H1 (cell line): ENCODE measurements at regions not wholly inside any gene's neighbourhood (a gene's known extent, or its start where the extent isn't known, plus 50 kb on each side); places are given as distances from the start of the nearest gene placed in this dataset.

Source experiments
- EP300 ChIP-seq, 2 experiments: IDR thresholded peaks; 1 replicate in 1 of 2; 2 replicates in 1 of 2; pipeline ENCODE4 v1.6.1; 2011 to 2012; ENCODE audit warnings: low read depth in 2 of 2, low read length in 2 of 2, mild to moderate bottlenecking in 2 of 2, borderline replicate concordance in 1 of 2, inconsistent platforms in 1 of 2, moderate library complexity in 1 of 2
- HDAC6 ChIP-seq: IDR thresholded peaks from one replicate; pipeline ENCODE4 v1.7.1; 2012; ENCODE audit warnings: low read depth, mild to moderate bottlenecking, inconsistent platforms, low read length, moderate library complexity
- JUND ChIP-seq: IDR thresholded peaks from 2 replicates; pipeline ENCODE4 v1.6.1; 2011; ENCODE audit warnings: mild to moderate bottlenecking, improper control_type of control experiment, low read length
- ZNF274 ChIP-seq: IDR thresholded peaks from 2 replicates; pipeline ENCODE4 v1.7.0; 2012; ENCODE audit warnings: low read length, borderline replicate concordance; ENCODE audit errors: extremely low read depth
- TF ChIP-seq, protein P1 (sequence below): IDR thresholded peaks from 2 replicates; pipeline ENCODE4 v1.6.1; 2011; ENCODE audit warnings: low read length, improper control_type of control experiment

DNA sequence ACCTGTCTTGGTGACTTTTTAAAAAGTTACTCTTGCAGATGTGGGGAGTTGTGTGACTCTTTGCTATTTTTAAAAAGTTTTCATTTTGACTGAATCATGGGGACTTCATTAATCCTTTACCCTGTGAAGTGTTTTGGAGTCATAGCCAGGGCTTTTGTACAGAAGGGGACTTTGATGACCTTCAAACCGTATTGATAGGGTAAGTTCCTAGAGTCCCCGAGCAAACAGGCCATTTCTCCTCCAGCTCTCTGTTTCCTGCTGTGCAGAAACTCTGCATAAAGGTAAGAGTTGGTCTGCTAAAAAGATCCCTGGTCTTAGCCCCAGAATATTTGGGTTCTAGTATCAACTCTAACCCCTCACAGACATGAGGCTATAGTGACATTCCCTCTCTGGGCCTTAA, 170.8 kb upstream of the BCL6 start (continued):
- TF ChIP-seq EP300 (IDR thresholded peaks at IDR 0.05; ENCODE audit: borderline replicate concordance in 1 of 2, low read depth in 2 of 2, low read length in 2 of 2) (no peak), HDAC6 (no peak), JUND (no peak), ZNF274 (no peak)
- TF ChIP-seq, protein P1, sequence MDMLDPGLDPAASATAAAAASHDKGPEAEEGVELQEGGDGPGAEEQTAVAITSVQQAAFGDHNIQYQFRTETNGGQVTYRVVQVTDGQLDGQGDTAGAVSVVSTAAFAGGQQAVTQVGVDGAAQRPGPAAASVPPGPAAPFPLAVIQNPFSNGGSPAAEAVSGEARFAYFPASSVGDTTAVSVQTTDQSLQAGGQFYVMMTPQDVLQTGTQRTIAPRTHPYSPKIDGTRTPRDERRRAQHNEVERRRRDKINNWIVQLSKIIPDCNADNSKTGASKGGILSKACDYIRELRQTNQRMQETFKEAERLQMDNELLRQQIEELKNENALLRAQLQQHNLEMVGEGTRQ: no peak
